ENCODE measurements at regions not wholly inside any gene's neighbourhood (a gene's known extent, or its start where the extent isn't known, plus 50 kb on each side); places are given as distances from the start of the nearest gene placed in this dataset.

GRCh38 chr15:97199393-97200051, 761.0 kb upstream of the ARRDC4 start:
- DNase-seq = no peak

- DNase-seq = no peak
Observed at GRCh38 chr15:97200161-97200560, 760.3 kb upstream of the ARRDC4 start.

DNA sequence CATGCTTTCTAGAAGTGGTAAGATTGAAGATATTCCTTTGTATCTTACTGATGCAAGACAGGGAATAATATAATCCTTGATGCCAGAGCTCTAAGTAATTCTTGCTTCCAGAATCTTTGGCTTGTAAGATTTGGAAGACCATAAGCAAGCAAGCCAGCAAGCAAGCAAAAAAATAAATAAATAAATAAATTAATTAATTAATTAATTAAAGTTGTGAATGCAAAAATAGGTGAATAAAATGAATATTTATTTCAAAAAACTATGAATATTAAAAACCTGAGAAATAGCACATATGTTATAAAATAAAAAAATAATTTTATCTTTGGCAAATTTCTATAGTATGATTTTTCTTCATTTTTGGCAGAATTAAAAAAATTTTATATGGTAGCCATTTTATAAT, 750.2 kb upstream of the ARRDC4 start:
- DNase-seq = no peak

GRCh38 chr15:97215629-97216028, 744.9 kb upstream of the ARRDC4 start:
- no peak for DNase-seq

DNA sequence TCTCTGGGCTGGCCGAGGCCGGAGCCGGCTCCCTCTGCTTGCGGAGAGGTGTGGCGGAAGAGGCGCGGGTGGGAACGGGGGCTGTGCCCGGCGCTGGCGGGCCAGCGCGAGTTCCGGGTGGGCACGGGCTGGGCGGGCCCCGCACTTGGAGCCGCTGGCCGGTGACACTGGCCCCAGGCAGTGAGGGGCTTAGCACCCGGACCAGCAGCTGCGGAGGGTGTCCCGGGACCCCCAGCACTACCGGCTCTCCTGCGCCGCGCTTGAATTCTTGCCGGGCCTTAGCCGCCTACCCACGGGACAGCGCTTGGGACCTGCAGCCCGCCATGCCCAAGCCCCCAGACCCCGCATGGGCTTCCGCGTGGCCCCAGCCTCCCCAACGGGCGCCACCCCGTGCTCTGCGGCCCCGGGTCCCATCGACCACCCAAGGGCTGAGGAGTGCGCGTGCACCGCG, 736.3 kb upstream of the ARRDC4 start:
- DNase-seq = no peak

- no peak for DNase-seq
Observed at GRCh38 chr15:97234851-97235610, 725.5 kb upstream of the ARRDC4 start.

- no peak for DNase-seq
Observed at GRCh38 chr15:97235611-97235985, 724.9 kb upstream of the ARRDC4 start.

- DNase-seq = no peak
Observed at GRCh38 chr15:97236140-97236539, 724.4 kb upstream of the ARRDC4 start.

DNA sequence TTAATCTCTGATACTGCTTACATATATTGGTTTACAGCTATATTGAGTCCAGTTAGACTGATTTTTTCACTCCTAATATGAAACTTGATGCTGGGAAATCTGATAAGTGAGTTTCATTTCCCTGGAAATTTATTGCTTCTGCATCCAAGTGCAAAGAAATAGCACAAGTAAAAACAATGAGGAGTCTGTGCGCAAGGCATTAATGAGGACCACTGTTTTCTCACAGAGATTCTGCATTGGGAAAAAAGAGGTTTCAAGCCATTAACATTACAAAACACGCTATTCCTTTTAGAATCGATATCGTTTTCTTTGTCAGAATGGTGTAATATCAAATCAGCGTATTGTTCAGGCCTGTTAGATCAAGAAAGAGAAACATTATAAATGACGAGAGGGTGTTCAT, 723.3 kb upstream of the ARRDC4 start:
- no peak for DNase-seq

DNA sequence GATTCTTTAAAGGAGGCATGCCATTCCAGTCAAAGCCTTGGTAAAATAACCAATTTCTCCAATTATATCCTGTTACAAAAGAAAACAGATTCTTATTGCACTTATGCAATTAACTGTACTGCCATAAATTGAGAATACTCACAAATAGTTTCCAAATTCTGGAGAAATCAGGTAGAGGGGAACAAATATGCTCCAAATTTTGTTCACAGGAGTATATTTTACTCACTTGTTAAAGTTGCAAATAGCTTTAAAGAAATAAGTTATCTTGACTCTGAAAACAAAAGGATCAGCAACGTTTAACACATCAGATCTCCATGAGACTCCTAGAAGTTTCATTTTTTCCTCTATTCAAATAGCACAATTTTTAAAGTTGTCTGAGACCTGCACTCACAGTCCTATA, 712.1 kb upstream of the ARRDC4 start:
- DNase-seq = no peak

- DNase-seq = no peak
Observed at GRCh38 chr15:97259943-97260342, 700.6 kb upstream of the ARRDC4 start.

DNA sequence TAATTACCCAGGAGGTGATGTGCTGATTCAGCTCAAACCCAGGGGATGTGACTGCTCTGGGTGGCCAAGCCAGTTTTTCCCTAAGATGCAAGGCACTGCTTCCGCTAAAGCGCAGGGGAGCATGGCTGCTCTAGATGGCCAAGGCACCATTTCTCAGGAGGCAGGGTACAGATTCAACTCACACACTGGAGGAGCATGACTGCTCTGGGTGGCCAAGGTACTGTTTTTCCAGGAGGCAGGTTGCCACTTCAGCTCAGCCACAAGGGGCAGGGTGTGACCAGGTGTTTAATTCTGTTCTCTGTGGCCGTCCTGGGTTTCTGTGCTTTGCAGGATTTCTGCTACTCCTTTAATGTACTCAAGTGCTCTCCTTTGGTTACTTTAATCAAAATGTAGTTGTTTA, 659.3 kb upstream of the ARRDC4 start:
- DNase-seq = no peak

DNA sequence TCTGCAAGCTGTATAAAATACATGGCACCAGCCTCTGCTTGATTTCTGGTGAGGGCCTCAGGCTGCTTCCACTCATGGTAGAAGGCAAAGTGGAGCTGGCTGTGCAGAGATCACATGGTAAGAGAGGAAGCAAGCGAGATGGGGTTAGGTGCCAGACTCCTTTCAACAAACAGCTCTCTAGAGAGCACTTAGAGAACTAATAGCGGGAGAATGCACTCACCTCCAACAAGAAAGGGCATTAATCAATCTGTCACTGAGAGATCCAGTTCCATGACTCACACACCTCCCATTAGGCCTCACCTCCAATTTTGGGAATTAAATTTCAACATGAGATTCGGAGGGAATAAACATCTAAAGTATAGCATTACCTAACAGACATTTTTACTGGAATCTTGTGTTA, 644.1 kb upstream of the ARRDC4 start:
- peak; percentile 76 for DNase-seq

DNA sequence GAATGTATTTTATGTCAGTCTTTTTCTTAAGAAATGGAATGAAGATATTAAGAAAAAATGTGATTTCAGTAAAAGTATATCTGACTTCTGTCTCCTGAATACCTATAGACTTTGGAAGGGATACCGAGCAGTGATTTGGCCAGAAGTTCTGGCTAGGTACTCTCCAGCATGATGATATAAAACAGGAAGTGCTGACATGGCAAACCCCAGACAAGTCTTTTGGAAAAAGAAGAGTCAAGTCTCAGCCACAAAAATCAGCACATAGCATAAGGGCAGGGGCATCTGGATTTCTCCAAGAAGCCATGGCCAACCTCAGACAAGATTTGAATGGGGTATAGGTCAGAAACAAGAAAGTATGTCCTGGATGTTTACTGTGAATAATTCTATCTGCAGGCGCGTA, 643.3 kb upstream of the ARRDC4 start:
- no peak for DNase-seq

GRCh38 chr15:97319291-97319690, 641.2 kb upstream of the ARRDC4 start:
- no peak for DNase-seq

- no peak for DNase-seq
Observed at GRCh38 chr15:97346221-97346620, 614.3 kb upstream of the ARRDC4 start.

DNA sequence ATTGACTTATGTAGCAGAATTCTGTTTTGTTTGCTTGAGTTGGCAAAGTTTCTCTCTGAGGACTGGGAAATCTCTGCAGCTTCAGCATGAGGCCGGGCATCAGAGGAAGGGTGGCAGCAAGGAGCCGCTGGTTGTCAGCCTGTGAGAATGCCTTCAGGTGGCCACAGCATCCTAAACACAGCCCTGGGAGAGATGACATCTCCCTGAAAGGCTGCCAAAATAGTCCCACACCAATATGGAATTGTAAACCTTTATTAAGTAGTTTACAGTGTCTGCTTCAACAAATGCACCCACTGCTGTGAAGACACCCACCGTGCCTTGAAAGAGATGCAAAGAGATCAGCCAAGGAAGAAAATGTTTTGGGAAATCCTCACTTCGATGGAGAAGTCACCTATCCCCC, 609.7 kb upstream of the ARRDC4 start:
- DNase-seq = no peak

DNA sequence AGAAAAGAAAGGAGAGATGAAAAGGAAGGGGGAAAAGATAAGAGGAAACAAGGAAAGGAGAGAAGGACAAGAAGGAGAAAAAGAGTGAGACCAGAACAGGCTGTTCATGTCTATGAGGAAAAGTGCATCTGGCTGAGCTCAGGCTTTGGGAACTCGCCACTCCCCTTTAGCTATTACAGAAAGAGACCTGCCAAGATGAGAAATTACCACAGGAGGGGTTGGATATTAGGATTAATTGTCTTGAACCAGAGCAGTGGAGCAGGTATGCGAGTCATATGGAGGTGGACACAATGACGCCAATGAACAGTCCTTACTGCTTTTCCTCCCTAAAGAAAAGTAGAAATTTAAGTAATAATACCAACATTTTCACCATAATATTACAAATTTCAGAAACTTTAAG, 577.0 kb upstream of the ARRDC4 start:
- DNase-seq = no peak

GRCh38 chr15:97386940-97387339, 573.6 kb upstream of the ARRDC4 start:
- DNase-seq = no peak

DNA sequence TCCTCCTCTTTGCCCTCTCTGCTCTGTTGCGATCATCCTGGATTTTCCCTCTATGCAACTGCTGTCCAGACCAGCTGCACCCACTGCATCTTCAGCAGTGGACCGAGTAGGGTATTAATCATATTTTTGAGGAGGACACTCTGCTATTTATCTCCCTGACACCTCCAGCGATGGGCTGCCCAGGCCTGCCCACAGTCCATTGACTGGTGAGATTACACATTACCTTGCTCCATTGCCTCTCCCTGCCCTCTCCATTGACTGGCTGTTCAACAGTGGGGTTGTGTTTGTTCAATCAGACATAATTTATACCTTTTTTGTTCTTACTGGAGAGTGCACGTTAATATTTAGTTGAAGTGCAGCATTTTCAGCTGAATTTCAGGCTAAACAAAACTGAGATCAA, 559.3 kb upstream of the ARRDC4 start:
- no peak for DNase-seq

DNA sequence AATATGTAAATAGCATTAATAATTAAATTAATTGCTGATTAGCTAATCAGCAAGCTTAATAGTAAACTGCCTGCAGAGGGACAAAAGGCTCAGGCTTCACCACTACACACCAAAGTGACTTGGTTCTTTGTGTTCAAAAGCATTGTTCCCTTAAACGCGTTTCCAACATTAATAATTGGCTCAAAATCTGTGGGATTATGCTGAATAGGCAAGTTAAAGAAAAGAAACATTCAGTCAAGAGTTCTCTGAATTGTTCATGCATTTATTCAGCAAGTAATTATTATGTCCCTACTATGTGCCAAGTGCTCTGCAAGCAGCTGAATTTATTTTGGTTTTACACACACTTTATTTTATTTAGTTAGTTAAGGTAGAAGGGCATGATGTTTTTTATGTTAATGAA, 558.5 kb upstream of the ARRDC4 start:
- no peak for DNase-seq

- no peak for DNase-seq
Observed at GRCh38 chr15:97406841-97407240, 553.7 kb upstream of the ARRDC4 start.

DNA sequence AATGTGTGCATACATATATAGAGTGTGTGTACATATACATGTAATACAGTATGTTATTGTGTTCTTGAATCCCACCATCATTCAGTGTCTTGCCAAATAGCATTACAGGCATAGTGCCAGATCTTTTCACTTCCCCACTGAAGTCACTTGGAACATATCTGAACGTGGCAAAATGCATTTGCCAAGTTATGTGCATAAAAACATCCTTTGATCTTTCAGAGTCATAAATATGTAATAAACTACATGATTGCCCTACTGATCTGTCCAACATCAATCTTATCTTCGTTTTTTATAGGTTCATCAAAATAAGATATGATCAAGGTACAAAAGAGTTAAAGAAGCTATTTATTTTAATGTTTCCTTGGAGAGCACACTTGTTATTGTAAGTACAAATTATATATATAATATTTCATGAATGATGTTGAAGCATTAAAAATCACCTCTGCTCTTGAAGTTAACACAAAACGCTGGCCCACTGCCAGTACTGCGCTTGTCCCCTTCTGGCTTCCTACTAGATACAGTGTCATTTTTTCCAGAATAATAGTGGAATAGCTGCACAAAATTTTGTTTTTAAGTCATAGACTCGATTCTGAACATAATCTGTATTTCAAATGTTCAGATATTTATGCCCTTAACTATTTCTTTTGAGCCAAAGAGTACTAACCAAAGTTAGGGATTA, 549.5 kb upstream of the ARRDC4 start:
- DNase-seq = no peak

- no peak for DNase-seq
Observed at GRCh38 chr15:97420130-97420529, 540.4 kb upstream of the ARRDC4 start.

Measured in NCI-H1436 (cell line).